ENCODE measurements at regions not wholly inside any gene's neighbourhood (a gene's known extent, or its start where the extent isn't known, plus 50 kb on each side); places are given as distances from the start of the nearest gene placed in this dataset.

DNA sequence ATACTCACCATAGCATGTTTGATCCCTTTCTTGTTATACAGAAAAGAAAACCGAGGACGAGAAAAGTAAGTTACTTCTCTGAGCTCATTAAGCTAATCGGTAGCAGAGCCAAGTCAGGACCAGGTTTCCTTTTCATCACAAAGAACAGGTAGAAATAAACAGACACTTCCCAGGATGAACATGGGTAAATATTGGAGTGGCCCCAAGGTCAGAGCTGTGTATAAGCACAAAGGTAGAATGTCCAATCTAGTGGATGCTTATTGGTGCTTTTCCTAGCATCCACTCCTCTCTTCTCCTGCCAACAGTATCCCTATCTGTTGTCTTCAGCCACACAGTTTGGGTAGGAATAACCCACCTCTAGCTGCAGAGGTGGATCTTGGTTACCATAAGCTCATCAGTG lies 52.8 kb upstream of the THUMPD3 start:
- TF ChIP-seq CTCF (IDR thresholded peaks at IDR 0.05; ENCODE audit: poor library complexity) (no peak), EZH2phosphoT487 (IDR thresholded peaks at IDR 0.05; ENCODE audit: low read depth, severe bottlenecking, unreplicated experiment) (no peak), EZH2 (IDR thresholded peaks at IDR 0.05; ENCODE audit: borderline replicate concordance) (no peak)

Measured in hepatocyte (in vitro differentiated cells).